ENCODE measurements at regions not wholly inside any gene's neighbourhood (a gene's known extent, or its start where the extent isn't known, plus 50 kb on each side); places are given as distances from the start of the nearest gene placed in this dataset.

DNA sequence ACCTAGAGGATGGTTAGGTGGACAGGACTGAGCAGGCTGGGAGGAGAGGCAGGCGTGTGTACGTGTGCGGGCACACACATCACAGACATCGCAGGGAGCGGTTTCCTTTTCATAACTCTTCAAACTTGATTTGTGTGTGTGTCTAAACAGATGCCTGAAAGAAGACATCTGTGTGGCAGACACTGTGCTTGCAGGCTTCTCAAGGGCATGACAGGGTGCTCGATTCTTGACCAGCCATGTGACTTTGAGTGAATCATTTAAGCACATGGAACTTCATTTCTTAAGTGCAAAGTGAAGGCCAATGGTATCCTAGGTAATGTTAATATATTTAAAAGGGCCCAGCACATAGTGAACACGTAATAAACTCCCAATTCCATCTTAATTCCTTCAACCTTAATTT, 186.5 kb downstream of the SCP2D1 start:
- no peaks in the 10 kb centered on the region for H3K36me3 Mint-ChIP-seq (ENCODE audit: unreplicated experiment)
- DNase-seq: no peak
- no peaks in the 10 kb centered on the region for H3K9me3 Mint-ChIP-seq (ENCODE audit: unreplicated experiment)
- TF ChIP-seq, protein P1, sequence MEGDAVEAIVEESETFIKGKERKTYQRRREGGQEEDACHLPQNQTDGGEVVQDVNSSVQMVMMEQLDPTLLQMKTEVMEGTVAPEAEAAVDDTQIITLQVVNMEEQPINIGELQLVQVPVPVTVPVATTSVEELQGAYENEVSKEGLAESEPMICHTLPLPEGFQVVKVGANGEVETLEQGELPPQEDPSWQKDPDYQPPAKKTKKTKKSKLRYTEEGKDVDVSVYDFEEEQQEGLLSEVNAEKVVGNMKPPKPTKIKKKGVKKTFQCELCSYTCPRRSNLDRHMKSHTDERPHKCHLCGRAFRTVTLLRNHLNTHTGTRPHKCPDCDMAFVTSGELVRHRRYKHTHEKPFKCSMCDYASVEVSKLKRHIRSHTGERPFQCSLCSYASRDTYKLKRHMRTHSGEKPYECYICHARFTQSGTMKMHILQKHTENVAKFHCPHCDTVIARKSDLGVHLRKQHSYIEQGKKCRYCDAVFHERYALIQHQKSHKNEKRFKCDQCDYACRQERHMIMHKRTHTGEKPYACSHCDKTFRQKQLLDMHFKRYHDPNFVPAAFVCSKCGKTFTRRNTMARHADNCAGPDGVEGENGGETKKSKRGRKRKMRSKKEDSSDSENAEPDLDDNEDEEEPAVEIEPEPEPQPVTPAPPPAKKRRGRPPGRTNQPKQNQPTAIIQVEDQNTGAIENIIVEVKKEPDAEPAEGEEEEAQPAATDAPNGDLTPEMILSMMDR (IDR thresholded peaks at IDR 0.05; ENCODE audit: partially characterized antibody, unreplicated experiment): no peak
- H3K27me3 Mint-ChIP-seq (ENCODE audit: unreplicated experiment): peaks cover 2% of the 10 kb centered on the region
- H3K4me1 Mint-ChIP-seq (ENCODE audit: low read depth, unreplicated experiment): no peaks in the 10 kb centered on the region
- no peak overlapping the region for H3K27ac Mint-ChIP-seq (ENCODE audit: unreplicated experiment)
- H3K4me3 Mint-ChIP-seq (ENCODE audit: unreplicated experiment): no peak overlapping the region

DNA sequence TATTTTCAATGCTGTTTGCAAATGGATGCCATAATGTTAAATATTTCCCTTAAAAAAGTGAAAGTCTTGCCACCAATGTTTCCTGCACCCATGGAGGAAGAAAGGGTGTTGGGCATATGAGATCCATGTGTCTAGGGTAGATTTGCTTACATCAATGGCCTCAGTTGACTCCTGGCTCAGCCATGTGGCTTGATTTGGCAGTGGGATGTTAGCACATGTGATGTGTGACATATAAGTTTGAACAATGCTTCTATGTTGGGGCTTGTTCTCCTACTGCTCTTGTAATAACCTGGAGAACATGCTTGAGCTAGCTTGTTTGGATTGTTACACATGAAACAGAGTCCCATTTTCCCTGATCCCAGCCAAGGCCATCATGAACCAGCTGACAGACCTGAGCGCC, 187.6 kb downstream of the SCP2D1 start:
- Mint-ChIP-seq H3K4me3 (ENCODE audit: unreplicated experiment) (no peak overlapping the region), H3K27me3 (ENCODE audit: unreplicated experiment) (peaks cover 2% of the 10 kb centered on the region), H3K27ac (ENCODE audit: unreplicated experiment) (no peak overlapping the region), H3K36me3 (ENCODE audit: unreplicated experiment) (no peaks in the 10 kb centered on the region), H3K4me1 (ENCODE audit: low read depth, unreplicated experiment) (no peaks in the 10 kb centered on the region), H3K9me3 (ENCODE audit: unreplicated experiment) (no peaks in the 10 kb centered on the region)
- TF ChIP-seq, protein P1 (IDR thresholded peaks at IDR 0.05; ENCODE audit: partially characterized antibody, unreplicated experiment): no peak
- no peak for DNase-seq

DNA sequence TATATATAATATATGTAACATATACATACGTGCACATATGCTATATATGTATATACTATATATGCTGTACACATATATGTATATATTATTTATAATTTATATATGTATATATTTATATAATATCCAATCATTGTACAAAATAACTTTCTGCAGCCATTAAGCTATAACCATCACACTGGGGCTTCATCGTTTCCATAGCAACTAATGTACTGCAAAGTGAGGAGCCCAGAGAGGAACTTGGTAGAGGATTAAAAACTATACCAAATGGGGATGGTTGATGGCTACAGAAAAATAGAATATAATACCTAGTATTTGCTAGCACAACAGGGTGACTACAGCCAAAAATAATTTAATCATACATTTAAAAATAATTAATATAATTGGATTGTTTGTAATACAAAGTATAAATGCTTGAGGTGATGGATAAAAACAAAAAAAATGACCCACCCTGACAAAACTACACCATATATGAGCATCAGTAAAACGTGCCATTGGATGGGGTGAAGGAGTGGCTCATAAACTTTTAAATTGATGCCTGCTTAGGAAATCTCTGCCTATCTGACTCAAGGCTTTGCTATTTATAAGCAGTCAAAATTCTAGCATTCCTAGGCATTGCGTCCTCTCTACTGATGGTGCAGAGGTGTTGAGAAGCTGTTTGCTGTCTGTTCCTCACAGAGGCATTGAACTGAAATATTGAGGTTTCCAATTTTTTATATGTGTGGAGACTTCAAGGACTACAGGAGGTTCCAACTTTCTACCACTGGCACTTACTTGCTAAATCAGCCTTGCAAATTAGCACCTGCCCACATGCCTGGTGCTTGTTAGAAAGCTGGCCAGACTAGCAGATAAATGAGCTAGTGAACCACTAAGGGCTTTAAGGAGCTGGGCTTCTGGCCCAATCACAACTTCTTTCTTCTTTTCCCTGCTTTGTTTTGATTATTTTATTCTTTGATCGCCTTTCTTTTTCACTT, 190.1 kb downstream of the SCP2D1 start:
- H3K9me3 Mint-ChIP-seq (ENCODE audit: unreplicated experiment): peaks cover 3% of the 10 kb centered on the region
- no peak for DNase-seq
- no peak overlapping the region for H3K27ac Mint-ChIP-seq (ENCODE audit: unreplicated experiment)
- TF ChIP-seq, protein P1 (IDR thresholded peaks at IDR 0.05; ENCODE audit: partially characterized antibody, unreplicated experiment): no peak
- no peaks in the 10 kb centered on the region for H3K36me3 Mint-ChIP-seq (ENCODE audit: unreplicated experiment)
- no peaks in the 10 kb centered on the region for H3K4me1 Mint-ChIP-seq (ENCODE audit: low read depth, unreplicated experiment)
- H3K27me3 Mint-ChIP-seq (ENCODE audit: unreplicated experiment): peaks cover 4% of the 10 kb centered on the region
- no peak overlapping the region for H3K4me3 Mint-ChIP-seq (ENCODE audit: unreplicated experiment)

DNA sequence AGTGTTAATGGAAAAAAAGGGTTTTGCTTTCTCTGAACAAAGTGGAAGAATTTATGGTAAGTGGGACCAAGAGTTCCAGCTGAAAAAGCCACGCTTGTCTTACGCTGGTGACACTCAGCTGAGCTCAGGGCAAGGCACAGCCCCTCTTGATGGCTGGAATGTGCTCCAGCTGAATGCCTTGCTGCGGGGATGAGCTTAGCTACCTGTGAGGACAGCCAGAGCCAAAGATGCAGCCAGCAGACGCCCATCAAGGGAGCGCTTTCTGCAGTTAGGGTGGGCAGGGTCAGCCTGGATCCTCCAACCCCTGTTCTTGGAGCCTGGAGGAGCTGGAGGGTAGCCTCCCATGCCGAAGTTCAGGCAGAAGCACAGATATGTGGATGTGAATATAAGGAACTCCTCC, 191.4 kb downstream of the SCP2D1 start:
- Mint-ChIP-seq H3K27me3 (ENCODE audit: unreplicated experiment) (peaks cover 2% of the 10 kb centered on the region), H3K4me3 (ENCODE audit: unreplicated experiment) (no peak overlapping the region), H3K4me1 (ENCODE audit: low read depth, unreplicated experiment) (no peaks in the 10 kb centered on the region), H3K9me3 (ENCODE audit: unreplicated experiment) (peaks cover 3% of the 10 kb centered on the region), H3K36me3 (ENCODE audit: unreplicated experiment) (no peaks in the 10 kb centered on the region), H3K27ac (ENCODE audit: unreplicated experiment) (no peak overlapping the region)
- no peak for DNase-seq
- TF ChIP-seq, protein P1 (IDR thresholded peaks at IDR 0.05; ENCODE audit: partially characterized antibody, unreplicated experiment): no peak

DNA sequence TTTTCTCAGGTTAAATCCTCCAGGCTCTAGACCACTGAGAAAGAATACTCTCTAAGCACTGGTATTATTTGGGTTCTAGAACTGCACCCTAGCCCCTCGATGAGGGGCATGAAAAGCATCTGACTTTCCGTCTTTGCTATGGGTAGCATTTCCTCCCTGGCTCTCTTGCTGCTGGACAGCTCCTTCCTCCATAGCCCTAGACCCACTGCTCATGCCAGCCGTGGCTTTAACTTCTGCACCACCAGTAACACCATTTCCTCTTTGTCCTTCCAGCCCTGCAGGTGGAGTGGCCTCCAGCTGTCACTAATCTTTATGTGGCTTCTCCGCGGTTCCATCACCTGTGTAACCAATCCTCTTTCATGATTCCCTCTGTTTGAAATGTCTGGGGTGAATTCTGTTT, 194.9 kb downstream of the SCP2D1 start:
- TF ChIP-seq, protein P1 (IDR thresholded peaks at IDR 0.05; ENCODE audit: partially characterized antibody, unreplicated experiment): no peak

More for the DNA sequence above, 194.9 kb downstream of the SCP2D1 start:
- no peak overlapping the region for H3K27ac Mint-ChIP-seq (ENCODE audit: unreplicated experiment)
- no peaks in the 10 kb centered on the region for H3K36me3 Mint-ChIP-seq (ENCODE audit: unreplicated experiment)
- DNase-seq: no peak
- peaks cover 2% of the 10 kb centered on the region for H3K27me3 Mint-ChIP-seq (ENCODE audit: unreplicated experiment)
- peaks cover 3% of the 10 kb centered on the region for H3K9me3 Mint-ChIP-seq (ENCODE audit: unreplicated experiment)
- H3K4me3 Mint-ChIP-seq (ENCODE audit: unreplicated experiment): no peak overlapping the region
- H3K4me1 Mint-ChIP-seq (ENCODE audit: low read depth, unreplicated experiment): no peaks in the 10 kb centered on the region

All from glutamatergic neuron (in vitro differentiated cells).